ENCODE measurements at regions not wholly inside any gene's neighbourhood (a gene's known extent, or its start where the extent isn't known, plus 50 kb on each side); places are given as distances from the start of the nearest gene placed in this dataset.

DNA sequence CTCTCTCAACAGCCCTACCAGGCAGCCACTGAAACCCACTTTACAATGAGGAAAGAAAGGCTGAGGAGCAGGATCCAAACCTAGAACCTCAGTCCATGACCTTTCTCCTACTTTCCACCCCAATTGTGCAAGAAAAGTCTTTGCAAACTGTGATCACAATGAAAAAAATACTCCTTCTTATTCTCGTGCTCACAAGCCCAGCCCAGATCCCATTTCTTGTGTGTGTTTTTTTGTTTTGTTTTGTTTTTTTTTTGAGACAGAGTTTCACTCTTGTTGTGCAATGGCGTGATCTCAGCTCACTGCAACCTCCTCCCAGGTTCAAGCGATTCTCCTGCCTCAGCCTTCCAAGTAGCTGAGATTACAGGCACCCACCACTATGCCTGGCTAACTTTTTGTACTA lies 97.7 kb downstream of the CRYAA start:
- ATAC-seq (no peak), DNase-seq (ENCODE audit: low spot score) (no peak)
- Mint-ChIP-seq H3K36me3 (0 out of 2 replicates have a peak, but pooled peaks cover 2% of the 10 kb centered on the region), H3K27ac (no peak overlapping the region), H3K4me3 (no peak overlapping the region), H3K4me1 (no peaks in the 10 kb centered on the region), H3K9me3 (peaks cover 4% of the 10 kb centered on the region), H3K27me3 (ENCODE audit: low read depth) (no peaks in the 10 kb centered on the region)
- ChIA-PET CTCF (no interaction called here), POLR2A (no interaction called here)
- TF ChIP-seq, protein P1, sequence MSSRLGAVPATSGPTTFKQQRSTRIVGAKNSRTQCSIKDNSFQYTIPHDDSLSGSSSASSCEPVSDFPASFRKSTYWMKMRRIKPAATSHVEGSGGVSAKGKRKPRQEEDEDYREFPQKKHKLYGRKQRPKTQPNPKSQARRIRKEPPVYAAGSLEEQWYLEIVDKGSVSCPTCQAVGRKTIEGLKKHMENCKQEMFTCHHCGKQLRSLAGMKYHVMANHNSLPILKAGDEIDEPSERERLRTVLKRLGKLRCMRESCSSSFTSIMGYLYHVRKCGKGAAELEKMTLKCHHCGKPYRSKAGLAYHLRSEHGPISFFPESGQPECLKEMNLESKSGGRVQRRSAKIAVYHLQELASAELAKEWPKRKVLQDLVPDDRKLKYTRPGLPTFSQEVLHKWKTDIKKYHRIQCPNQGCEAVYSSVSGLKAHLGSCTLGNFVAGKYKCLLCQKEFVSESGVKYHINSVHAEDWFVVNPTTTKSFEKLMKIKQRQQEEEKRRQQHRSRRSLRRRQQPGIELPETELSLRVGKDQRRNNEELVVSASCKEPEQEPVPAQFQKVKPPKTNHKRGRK (CRISPR knock-in tag; IDR thresholded peaks at IDR 0.05; ENCODE audit: borderline replicate concordance), result no peak
- TF ChIP-seq SOX15 (CRISPR knock-in tag; IDR thresholded peaks at IDR 0.05), result no peak

DNA sequence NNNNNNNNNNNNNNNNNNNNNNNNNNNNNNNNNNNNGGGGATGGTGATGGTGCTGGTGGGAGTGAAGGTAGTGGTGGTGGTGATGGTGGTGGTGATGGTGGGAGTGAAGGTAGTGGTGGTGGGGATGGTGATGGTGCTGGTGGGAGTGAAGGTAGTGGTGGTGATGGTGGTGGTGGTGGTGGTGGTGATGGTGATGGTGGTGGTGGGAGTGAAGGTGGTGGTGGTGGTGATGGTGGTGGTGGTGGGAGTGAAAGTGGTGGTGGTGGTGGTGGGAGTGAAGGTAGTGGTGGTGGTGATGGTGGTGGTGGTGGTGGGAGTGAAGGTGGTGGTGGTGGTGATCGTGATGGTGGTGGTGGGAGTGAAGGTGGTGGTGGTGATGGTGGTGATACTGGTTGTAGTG lies 93.6 kb downstream of the CRYAA start:
- Mint-ChIP-seq H3K27ac (no peak overlapping the region), H3K4me1 (no peaks in the 10 kb centered on the region), H3K4me3 (no peak overlapping the region), H3K27me3 (ENCODE audit: low read depth) (no peaks in the 10 kb centered on the region), H3K9me3 (peaks cover 4% of the 10 kb centered on the region), H3K36me3 (0 out of 2 replicates have a peak, but pooled peaks cover 2% of the 10 kb centered on the region)
- ATAC-seq (no peak), DNase-seq (ENCODE audit: low spot score) (no peak)
- TF ChIP-seq, protein P2, sequence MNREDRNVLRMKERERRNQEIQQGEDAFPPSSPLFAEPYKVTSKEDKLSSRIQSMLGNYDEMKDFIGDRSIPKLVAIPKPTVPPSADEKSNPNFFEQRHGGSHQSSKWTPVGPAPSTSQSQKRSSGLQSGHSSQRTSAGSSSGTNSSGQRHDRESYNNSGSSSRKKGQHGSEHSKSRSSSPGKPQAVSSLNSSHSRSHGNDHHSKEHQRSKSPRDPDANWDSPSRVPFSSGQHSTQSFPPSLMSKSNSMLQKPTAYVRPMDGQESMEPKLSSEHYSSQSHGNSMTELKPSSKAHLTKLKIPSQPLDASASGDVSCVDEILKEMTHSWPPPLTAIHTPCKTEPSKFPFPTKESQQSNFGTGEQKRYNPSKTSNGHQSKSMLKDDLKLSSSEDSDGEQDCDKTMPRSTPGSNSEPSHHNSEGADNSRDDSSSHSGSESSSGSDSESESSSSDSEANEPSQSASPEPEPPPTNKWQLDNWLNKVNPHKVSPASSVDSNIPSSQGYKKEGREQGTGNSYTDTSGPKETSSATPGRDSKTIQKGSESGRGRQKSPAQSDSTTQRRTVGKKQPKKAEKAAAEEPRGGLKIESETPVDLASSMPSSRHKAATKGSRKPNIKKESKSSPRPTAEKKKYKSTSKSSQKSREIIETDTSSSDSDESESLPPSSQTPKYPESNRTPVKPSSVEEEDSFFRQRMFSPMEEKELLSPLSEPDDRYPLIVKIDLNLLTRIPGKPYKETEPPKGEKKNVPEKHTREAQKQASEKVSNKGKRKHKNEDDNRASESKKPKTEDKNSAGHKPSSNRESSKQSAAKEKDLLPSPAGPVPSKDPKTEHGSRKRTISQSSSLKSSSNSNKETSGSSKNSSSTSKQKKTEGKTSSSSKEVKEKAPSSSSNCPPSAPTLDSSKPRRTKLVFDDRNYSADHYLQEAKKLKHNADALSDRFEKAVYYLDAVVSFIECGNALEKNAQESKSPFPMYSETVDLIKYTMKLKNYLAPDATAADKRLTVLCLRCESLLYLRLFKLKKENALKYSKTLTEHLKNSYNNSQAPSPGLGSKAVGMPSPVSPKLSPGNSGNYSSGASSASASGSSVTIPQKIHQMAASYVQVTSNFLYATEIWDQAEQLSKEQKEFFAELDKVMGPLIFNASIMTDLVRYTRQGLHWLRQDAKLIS (CRISPR knock-in tag; IDR thresholded peaks at IDR 0.05; ENCODE audit: borderline replicate concordance), result no peak
- POLR2A ChIA-PET, result no interaction called here
- CTCF ChIA-PET, result no interaction called here

All from WTC11 (cell line).